Activated CD4-positive, alpha-beta T cell treated with anti-CD3 and anti-CD28 coated beads for 24 hours (primary cell): ENCODE measurements at regions not wholly inside any gene's neighbourhood (a gene's known extent, or its start where the extent isn't known, plus 50 kb on each side); places are given as distances from the start of the nearest gene placed in this dataset.
"Not testable (repeated sequence)": the region's sequence is repeated elsewhere in the genome, so short reads cannot be mapped to it uniquely, and the experiment has no call there.

Source experiments
- DNase-seq, 2 donors: peaks; one replicate each; pipeline ENCODE4 v3.0.0-alpha.2; 2020; ENCODE audit warnings: low read depth in 2 of 2

- DNase-seq: no peak
Measured at GRCh38 chr18:41695441-41695840, 259.6 kb upstream of the PIK3C3 start.

- DNase-seq: no peak
Measured at GRCh38 chr18:41693008-41693407, 262.0 kb upstream of the PIK3C3 start.

GRCh38 chr18:41690332-41691127, 264.5 kb upstream of the PIK3C3 start:
- no peak for DNase-seq

- no peak for DNase-seq
Measured at GRCh38 chr18:41687138-41687537, 267.9 kb upstream of the PIK3C3 start.

GRCh38 chr18:41681138-41681880, 273.7 kb upstream of the PIK3C3 start:
- DNase-seq: no peak

GRCh38 chr18:41674506-41674905, 280.5 kb upstream of the PIK3C3 start:
- DNase-seq: no peak

- no peak for DNase-seq
Measured at GRCh38 chr18:41666231-41666630, 288.8 kb upstream of the PIK3C3 start.

- DNase-seq: no peak
Measured at GRCh38 chr18:41665210-41665609, 289.8 kb upstream of the PIK3C3 start.

- no peak for DNase-seq
Measured at GRCh38 chr18:41660654-41661053, 294.4 kb upstream of the PIK3C3 start.

- no peak for DNase-seq
Measured at GRCh38 chr18:41659438-41660130, 295.4 kb upstream of the PIK3C3 start.

- DNase-seq: no peak
Measured at GRCh38 chr18:41657189-41657588, 297.8 kb upstream of the PIK3C3 start.

- DNase-seq: no peak
Measured at GRCh38 chr18:41655074-41655473, 300.0 kb upstream of the PIK3C3 start.

GRCh38 chr18:41647914-41648313, 307.1 kb upstream of the PIK3C3 start:
- no peak for DNase-seq

- no peak for DNase-seq
Measured at GRCh38 chr18:41646915-41647620, 308.0 kb upstream of the PIK3C3 start.

- no peak for DNase-seq
Measured at GRCh38 chr18:41645589-41646360, 309.3 kb upstream of the PIK3C3 start.

GRCh38 chr18:41644466-41644865, 310.6 kb upstream of the PIK3C3 start:
- no peak for DNase-seq

- no peak for DNase-seq
Measured at GRCh38 chr18:41643427-41643826, 311.6 kb upstream of the PIK3C3 start.

GRCh38 chr18:41642756-41643155, 312.3 kb upstream of the PIK3C3 start:
- DNase-seq: no peak

- DNase-seq: no peak
Measured at GRCh38 chr18:41639218-41639617, 315.8 kb upstream of the PIK3C3 start.

GRCh38 chr18:41631723-41632285, 323.2 kb upstream of the PIK3C3 start:
- DNase-seq: not testable (repeated sequence)
